Esophagus muscularis mucosa (tissue), 4 donors: ENCODE measurements at regions not wholly inside any gene's neighbourhood (a gene's known extent, or its start where the extent isn't known, plus 50 kb on each side); places are given as distances from the start of the nearest gene placed in this dataset.
"Not testable (repeated sequence)": the region's sequence is repeated elsewhere in the genome, so short reads cannot be mapped to it uniquely, and the experiment has no call there.

Source experiments
- DNase-seq: peaks from one replicate; pipeline ENCODE4 v3.0.0-alpha.2; 2017; ENCODE audit errors: extremely low spot score
- H3K27ac ChIP-seq, 4 donors: fragments of 200-600 bp; sonication (generic); replicated peaks in 1 of 4; 1 replicate in 3 of 4; 2 replicates in 1 of 4; pipeline ENCODE4 v1.5.1; 2016 to 2019; ENCODE audit warnings: mild to moderate bottlenecking in 1 of 4
- H3K27me3 ChIP-seq, 4 donors: fragments of 200-600 bp; sonication (generic); one replicate each; pipeline versions ENCODE4 v1.5.1 to v1.6.0; 2016 to 2019
- H3K36me3 ChIP-seq, 4 donors: fragments of 200-600 bp; sonication (generic); one replicate each; pipeline ENCODE4 v1.5.1; 2016 to 2019
- H3K4me1 ChIP-seq, 4 donors: fragments of 200-600 bp; sonication (generic); one replicate each; pipeline ENCODE4 v1.5.1; 2016 to 2019
- H3K4me3 ChIP-seq, 4 donors: fragments of 200-600 bp; sonication (generic); 1 replicate in 2 of 4; 2 replicates in 2 of 4; pipeline ENCODE4 v1.5.1; 2016 to 2019; ENCODE audit warnings: mild to moderate bottlenecking in 4 of 4, moderate library complexity in 1 of 4
- H3K9me3 ChIP-seq, 4 donors: fragments of 200-600 bp; sonication (generic); 1 replicate in 3 of 4; 2 replicates in 1 of 4; pipeline ENCODE4 v1.5.1; 2016 to 2019
- CTCF ChIP-seq, 3 experiments: fragments of 200-600 bp in 2 of 3; fragments of 450-650 bp in 1 of 3; sonication (generic) in 2 of 3; IDR thresholded peaks; one replicate each; pipeline ENCODE4 v1.5.1; 2017 to 2019; ENCODE audit warnings: antibody characterized with exemption in 3 of 3, mild to moderate bottlenecking in 2 of 3, moderate library complexity in 1 of 3
- EP300 ChIP-seq: sonication (generic); formaldehyde crosslinking; IDR thresholded peaks from one replicate; pipeline ENCODE4 v1.6.1; 2017; ENCODE audit warnings: antibody characterized with exemption
- POLR2A ChIP-seq: fragments of 450-650 bp; IDR thresholded peaks from one replicate; pipeline ENCODE4 v1.6.1; 2017; ENCODE audit warnings: antibody characterized with exemption, moderate library complexity, mild to moderate bottlenecking, low read depth
- POLR2AphosphoS5 ChIP-seq, 2 donors: sonication (generic); formaldehyde crosslinking; IDR thresholded peaks; one replicate each; pipeline ENCODE4 v1.6.1; 2017; ENCODE audit warnings: antibody characterized with exemption in 2 of 2
- WGBS: methylation state at CpG from one replicate; pipeline ENCODE4 v1.1.5; 2018; 5-methylcytosine and 5-hydroxymethylcytosine counted together
- intact Hi-C: fragments of 100-400 bp; cut with DNase I; formaldehyde crosslinking; loops from one replicate; pipeline ENCODE4 v1.15.1; 2023

- H3K36me3 ChIP-seq, H3K4me3 ChIP-seq, H3K27me3 ChIP-seq, H3K9me3 ChIP-seq, H3K4me1 ChIP-seq, intact Hi-C loops, H3K27ac ChIP-seq, DNase-seq: not testable (repeated sequence)
- peak in 1 of 3 experiments; percentile 10 for TF ChIP-seq CTCF (IDR thresholded peaks at IDR 0.05)
- WGBS = 81% methylated on average over 3 of the region's 4 CpGs
Measured at GRCh38 chr16:21487956-21488355, 111.4 kb upstream of the METTL9 start.

- peaks cover 0 to 20% (median 11%) of the 10 kb centered on the region in 4 donors for H3K4me1 ChIP-seq
- intact Hi-C loops, H3K27me3 ChIP-seq, H3K27ac ChIP-seq, DNase-seq, H3K4me3 ChIP-seq, H3K36me3 ChIP-seq, H3K9me3 ChIP-seq: not testable (repeated sequence)
- no CpG with 5 or more reads among the region's 9 CpGs for WGBS
Measured at GRCh38 chr16:21499046-21499445, 100.3 kb upstream of the METTL9 start.

- DNase-seq, H3K27me3 ChIP-seq, intact Hi-C loops, H3K9me3 ChIP-seq: not testable (repeated sequence)
- H3K36me3 ChIP-seq = peaks cover 0 to 11% (median 2%) of the 10 kb centered on the region in 4 donors
- H3K4me1 ChIP-seq = peaks cover 2 to 39% (median 18%) of the 10 kb centered on the region in 4 donors
- no CpG with 5 or more reads among the region's 51 CpGs for WGBS
- H3K4me3 ChIP-seq = peak overlapping the region; percentile 78 to 91 (median 86)
- H3K27ac ChIP-seq = peak overlapping the region; percentile 93 to 99 (median 97)
Measured at GRCh38 chr16:21501223-21501868, 98.0 kb upstream of the METTL9 start.

- DNase-seq = peak; percentile 98
- TF ChIP-seq POLR2A (peak; percentile 88), POLR2AphosphoS5 (IDR thresholded peaks at IDR 0.05) (peak; percentile 70 to 97), EP300 (no peak), CTCF (IDR thresholded peaks at IDR 0.05) (peak in 1 of 3 experiments; percentile 12)
- peak overlapping the region; percentile 78 to 91 (median 86) for H3K4me3 ChIP-seq
- no CpG with 5 or more reads among the region's 91 CpGs for WGBS
- H3K4me1 ChIP-seq = peaks cover 9 to 46% (median 24%) of the 10 kb centered on the region in 4 donors
- no peaks in the 10 kb centered on the region for H3K9me3 ChIP-seq
- peaks cover 0 to 4% (median 0%) of the 10 kb centered on the region in 4 donors for H3K27me3 ChIP-seq
- intact Hi-C loops = no loop called here
- H3K27ac ChIP-seq = peak overlapping the region; percentile 93 to 99 (median 97)
- H3K36me3 ChIP-seq = peaks cover 0 to 14% (median 2%) of the 10 kb centered on the region in 4 donors
Measured at GRCh38 chr16:21501869-21502667, 97.3 kb upstream of the METTL9 start.

- H3K36me3 ChIP-seq = peaks cover 0 to 14% (median 5%) of the 10 kb centered on the region in 4 donors
- H3K4me3 ChIP-seq, intact Hi-C loops, DNase-seq, H3K9me3 ChIP-seq, H3K27me3 ChIP-seq: not testable (repeated sequence)
- peaks cover 24 to 60% (median 38%) of the 10 kb centered on the region in 4 donors for H3K4me1 ChIP-seq
- peak overlapping the region; percentile 93 to 99 (median 97) for H3K27ac ChIP-seq
- WGBS = 88% methylated on average over 6 of the region's 6 CpGs
Measured at GRCh38 chr16:21503574-21503920, 95.8 kb upstream of the METTL9 start.

- 93% methylated on average over 17 of the region's 17 CpGs for WGBS
- DNase-seq, intact Hi-C loops, H3K4me3 ChIP-seq, H3K9me3 ChIP-seq, H3K27me3 ChIP-seq: not testable (repeated sequence)
- Histone ChIP-seq H3K27ac (peak overlapping the region; percentile 2 to 99 (median 52)), H3K36me3 (peaks cover 0 to 14% (median 5%) of the 10 kb centered on the region in 4 donors), H3K4me1 (peaks cover 31 to 67% (median 45%) of the 10 kb centered on the region in 4 donors)
Measured at GRCh38 chr16:21503941-21504832, 95.2 kb upstream of the METTL9 start.

GRCh38 chr16:21505751-21506520 lies 93.4 kb upstream of the METTL9 start:
- H3K27me3 ChIP-seq, H3K9me3 ChIP-seq, intact Hi-C loops, H3K4me3 ChIP-seq, DNase-seq: not testable (repeated sequence)
- 76% methylated on average over 5 of the region's 6 CpGs for WGBS
- Histone ChIP-seq H3K36me3 (peaks cover 0 to 14% (median 5%) of the 10 kb centered on the region in 4 donors), H3K4me1 (peaks cover 48 to 80% (median 62%) of the 10 kb centered on the region in 4 donors), H3K27ac (peak overlapping the region in 3 of 4 donors; percentile 10 to 82 (median 15))

- H3K27ac ChIP-seq = peak overlapping the region; percentile 82 to 90 (median 87)
- 73% methylated on average over 15 of the region's 23 CpGs for WGBS
- peaks cover 0 to 14% (median 5%) of the 10 kb centered on the region in 4 donors for H3K36me3 ChIP-seq
- DNase-seq, H3K9me3 ChIP-seq, H3K27me3 ChIP-seq, intact Hi-C loops: not testable (repeated sequence)
- peaks cover 58 to 90% (median 73%) of the 10 kb centered on the region in 4 donors for H3K4me1 ChIP-seq
- H3K4me3 ChIP-seq = peak overlapping the region in 1 of 4 donors; percentile 32
Measured at GRCh38 chr16:21506857-21507456, 92.4 kb upstream of the METTL9 start.
